ENCODE measurements at regions not wholly inside any gene's neighbourhood (a gene's known extent, or its start where the extent isn't known, plus 50 kb on each side); places are given as distances from the start of the nearest gene placed in this dataset.

DNA sequence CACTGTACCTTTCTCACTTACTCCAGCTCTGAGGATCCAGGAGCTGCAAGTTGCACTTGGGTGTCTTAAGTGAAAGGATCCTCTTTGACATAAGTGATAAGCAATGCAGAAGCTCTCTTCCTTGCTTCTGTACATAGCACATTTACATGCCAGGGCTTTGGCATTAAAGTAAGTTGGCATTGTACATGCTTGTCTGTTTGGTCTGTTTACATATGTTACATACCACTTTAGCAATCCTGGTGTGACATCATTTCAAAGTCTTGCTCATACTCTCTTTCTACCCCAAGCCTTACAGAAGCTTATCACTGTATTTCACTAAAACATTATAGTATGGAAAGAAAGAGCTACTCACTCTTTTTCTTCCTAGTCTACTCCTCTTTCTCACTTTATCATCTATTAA, 2548.3 kb downstream of the ARAP2 start:
- Histone ChIP-seq H3K27me3 (no peaks in the 10 kb centered on the region), H3F3A (ENCODE audit: low read depth) (no peaks in the 10 kb centered on the region), H3K4me3 (no peak overlapping the region), H4K20me1 (ENCODE audit: low read depth) (no peaks in the 10 kb centered on the region), H2AFZ (replicated peaks) (no peak overlapping the region), H3K9me3 (ENCODE audit: low read depth) (no peaks in the 10 kb centered on the region), H3K27ac (no peak overlapping the region), H3K4me1 (no peaks in the 10 kb centered on the region), H3K36me3 (no peaks in the 10 kb centered on the region), H3K9ac (no peak overlapping the region), H3K4me2 (no peak overlapping the region), H3K79me2 (ENCODE audit: low read depth) (no peaks in the 10 kb centered on the region)
- H3K4me1 Mint-ChIP-seq, result no peaks in the 10 kb centered on the region
- no peak overlapping the region for H3K27ac Mint-ChIP-seq
- TF ChIP-seq, protein P1, sequence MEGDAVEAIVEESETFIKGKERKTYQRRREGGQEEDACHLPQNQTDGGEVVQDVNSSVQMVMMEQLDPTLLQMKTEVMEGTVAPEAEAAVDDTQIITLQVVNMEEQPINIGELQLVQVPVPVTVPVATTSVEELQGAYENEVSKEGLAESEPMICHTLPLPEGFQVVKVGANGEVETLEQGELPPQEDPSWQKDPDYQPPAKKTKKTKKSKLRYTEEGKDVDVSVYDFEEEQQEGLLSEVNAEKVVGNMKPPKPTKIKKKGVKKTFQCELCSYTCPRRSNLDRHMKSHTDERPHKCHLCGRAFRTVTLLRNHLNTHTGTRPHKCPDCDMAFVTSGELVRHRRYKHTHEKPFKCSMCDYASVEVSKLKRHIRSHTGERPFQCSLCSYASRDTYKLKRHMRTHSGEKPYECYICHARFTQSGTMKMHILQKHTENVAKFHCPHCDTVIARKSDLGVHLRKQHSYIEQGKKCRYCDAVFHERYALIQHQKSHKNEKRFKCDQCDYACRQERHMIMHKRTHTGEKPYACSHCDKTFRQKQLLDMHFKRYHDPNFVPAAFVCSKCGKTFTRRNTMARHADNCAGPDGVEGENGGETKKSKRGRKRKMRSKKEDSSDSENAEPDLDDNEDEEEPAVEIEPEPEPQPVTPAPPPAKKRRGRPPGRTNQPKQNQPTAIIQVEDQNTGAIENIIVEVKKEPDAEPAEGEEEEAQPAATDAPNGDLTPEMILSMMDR (IDR thresholded peaks at IDR 0.05), result no peak
- TF ChIP-seq EZH2 (IDR thresholded peaks at IDR 0.05), result no peak
- no peak for TF ChIP-seq EZH2phosphoT487 (IDR thresholded peaks at IDR 0.05)
- H3K9me3 Mint-ChIP-seq, result peaks cover 5% of the 10 kb centered on the region
- no peak overlapping the region for H3K4me3 Mint-ChIP-seq
- no peaks in the 10 kb centered on the region for H3K36me3 Mint-ChIP-seq
- DNase-seq (ENCODE audit: low spot score), result no peak
- H3K27me3 Mint-ChIP-seq (ENCODE audit: insufficient read depth, low read depth), result no peaks in the 10 kb centered on the region

- no peak overlapping the region for H3K4me3 ChIP-seq
- H2AFZ ChIP-seq (replicated peaks), result no peak overlapping the region
- no peak overlapping the region for H3K4me3 Mint-ChIP-seq
- H3K9ac ChIP-seq, result no peak overlapping the region
- no peaks in the 10 kb centered on the region for H3K4me1 ChIP-seq
- no peaks in the 10 kb centered on the region for H3K4me1 Mint-ChIP-seq
- no peak overlapping the region for H3K27ac Mint-ChIP-seq
- no peaks in the 10 kb centered on the region for H3K36me3 ChIP-seq
- no peaks in the 10 kb centered on the region for H4K20me1 ChIP-seq (ENCODE audit: low read depth)
- no peak for DNase-seq (ENCODE audit: low spot score)
- TF ChIP-seq EZH2 (IDR thresholded peaks at IDR 0.05) (no peak), EZH2phosphoT487 (IDR thresholded peaks at IDR 0.05) (no peak)
- TF ChIP-seq, protein P1 (IDR thresholded peaks at IDR 0.05), result no peak
- H3K27me3 Mint-ChIP-seq (ENCODE audit: insufficient read depth, low read depth), result no peaks in the 10 kb centered on the region
- no peaks in the 10 kb centered on the region for H3K27me3 ChIP-seq
- no peaks in the 10 kb centered on the region for H3F3A ChIP-seq (ENCODE audit: low read depth)
- H3K9me3 Mint-ChIP-seq, result peaks cover 5% of the 10 kb centered on the region
- no peak overlapping the region for H3K4me2 ChIP-seq
- H3K36me3 Mint-ChIP-seq, result no peaks in the 10 kb centered on the region
- no peaks in the 10 kb centered on the region for H3K79me2 ChIP-seq (ENCODE audit: low read depth)
- H3K27ac ChIP-seq, result no peak overlapping the region
- no peaks in the 10 kb centered on the region for H3K9me3 ChIP-seq (ENCODE audit: low read depth)
Observed at GRCh38 chr4:33696586-33696985, 2547.7 kb downstream of the ARAP2 start.

DNA sequence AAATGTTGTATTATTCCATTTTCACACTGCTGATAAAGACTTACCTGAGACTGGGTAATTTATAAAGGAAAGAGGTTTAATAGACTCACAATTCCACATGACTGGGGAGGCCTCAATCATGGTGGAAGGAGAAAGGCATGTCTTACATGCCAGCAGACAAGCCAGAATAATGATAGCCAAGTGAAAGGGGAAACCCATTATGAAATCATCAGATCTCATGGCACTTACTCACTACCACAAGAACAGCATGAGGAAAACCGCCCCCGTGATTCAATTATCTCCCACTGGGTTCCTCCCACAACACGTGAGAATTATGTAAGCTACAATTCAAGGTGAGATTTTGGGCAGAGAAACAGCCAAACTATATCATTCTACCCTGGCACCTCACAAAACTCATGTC, 2535.1 kb downstream of the ARAP2 start:
- no peak overlapping the region for H2AFZ ChIP-seq (replicated peaks)
- no peak for DNase-seq (ENCODE audit: low spot score)
- no peaks in the 10 kb centered on the region for H3K36me3 ChIP-seq
- H3F3A ChIP-seq (ENCODE audit: low read depth), result no peaks in the 10 kb centered on the region
- TF ChIP-seq, protein P1 (IDR thresholded peaks at IDR 0.05), result no peak
- no peak for TF ChIP-seq EZH2phosphoT487 (IDR thresholded peaks at IDR 0.05)
- no peak for TF ChIP-seq EZH2 (IDR thresholded peaks at IDR 0.05)
- no peaks in the 10 kb centered on the region for H3K27me3 ChIP-seq
- no peak overlapping the region for H3K4me3 Mint-ChIP-seq
- H4K20me1 ChIP-seq (ENCODE audit: low read depth), result no peaks in the 10 kb centered on the region
- H3K9me3 ChIP-seq (ENCODE audit: low read depth), result no peaks in the 10 kb centered on the region
- no peaks in the 10 kb centered on the region for H3K4me1 ChIP-seq
- no peaks in the 10 kb centered on the region for H3K27me3 Mint-ChIP-seq (ENCODE audit: insufficient read depth, low read depth)
- H3K79me2 ChIP-seq (ENCODE audit: low read depth), result no peaks in the 10 kb centered on the region
- H3K4me2 ChIP-seq, result no peak overlapping the region
- peaks cover 19% of the 10 kb centered on the region for H3K9me3 Mint-ChIP-seq
- no peak overlapping the region for H3K4me3 ChIP-seq
- H3K27ac Mint-ChIP-seq, result no peak overlapping the region
- H3K27ac ChIP-seq, result no peak overlapping the region
- H3K9ac ChIP-seq, result no peak overlapping the region
- H3K4me1 Mint-ChIP-seq, result no peaks in the 10 kb centered on the region
- H3K36me3 Mint-ChIP-seq, result peaks cover 2% of the 10 kb centered on the region

All from neural progenitor cell (in vitro differentiated cells).